ENCODE measurements at regions not wholly inside any gene's neighbourhood (a gene's known extent, or its start where the extent isn't known, plus 50 kb on each side); places are given as distances from the start of the nearest gene placed in this dataset.
"Not testable (repeated sequence)": the region's sequence is repeated elsewhere in the genome, so short reads cannot be mapped to it uniquely, and the experiment has no call there.

DNA sequence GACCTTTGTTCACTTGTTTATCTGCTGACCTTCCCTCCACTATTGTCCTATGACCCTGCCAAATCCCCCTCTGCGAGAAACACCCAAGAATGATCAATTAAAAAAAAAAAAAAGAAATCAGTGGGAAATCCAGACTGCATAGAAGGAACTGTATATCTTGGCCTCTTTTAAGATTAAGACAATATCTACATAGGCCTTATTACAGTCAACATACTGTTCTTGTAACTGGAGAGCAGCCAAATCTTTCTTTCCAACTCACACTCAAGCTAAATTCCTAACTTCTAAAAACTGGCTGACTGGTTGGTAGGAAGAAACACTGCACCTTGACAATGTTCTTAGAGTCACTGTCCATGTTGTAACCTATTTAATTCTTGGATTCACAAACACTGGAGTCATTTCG is 824.1 kb upstream of the GBE1 start:
- ATAC-seq (replicated peaks); H3K27ac Mint-ChIP-seq; H3K36me3 Mint-ChIP-seq (ENCODE audit: insufficient read depth); H3K27me3 Mint-ChIP-seq; H3K4me3 Mint-ChIP-seq; H3K4me1 Mint-ChIP-seq (ENCODE audit: low read depth in 2 of 2); DNase-seq; H3K9me3 Mint-ChIP-seq: not testable (repeated sequence)

DNA sequence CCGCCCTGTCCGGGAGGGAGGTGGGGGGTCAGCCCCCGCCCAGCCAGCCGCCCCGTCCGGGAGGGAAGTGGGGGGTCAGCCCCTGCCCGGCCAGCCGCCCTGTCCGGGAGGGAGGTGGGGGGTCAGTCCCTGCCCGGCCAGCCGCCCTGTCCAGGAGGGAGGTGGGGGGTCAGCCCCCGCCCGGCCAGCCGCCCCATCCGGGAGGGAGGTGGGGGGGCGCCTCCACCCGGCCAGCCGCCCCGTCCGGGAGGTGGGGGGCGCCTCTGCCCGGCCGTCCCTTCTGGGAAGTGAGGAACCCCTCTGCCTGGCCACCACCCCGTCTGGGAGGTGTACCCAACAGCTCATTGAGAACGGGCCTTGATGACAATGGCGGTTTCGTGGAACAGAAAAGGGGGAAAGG is 823.4 kb upstream of the GBE1 start:
- not testable (repeated sequence) for H3K9me3 Mint-ChIP-seq; H3K4me1 Mint-ChIP-seq (ENCODE audit: low read depth in 2 of 2); H3K4me3 Mint-ChIP-seq; DNase-seq; H3K36me3 Mint-ChIP-seq (ENCODE audit: insufficient read depth); H3K27ac Mint-ChIP-seq; H3K27me3 Mint-ChIP-seq; ATAC-seq (replicated peaks)

DNA sequence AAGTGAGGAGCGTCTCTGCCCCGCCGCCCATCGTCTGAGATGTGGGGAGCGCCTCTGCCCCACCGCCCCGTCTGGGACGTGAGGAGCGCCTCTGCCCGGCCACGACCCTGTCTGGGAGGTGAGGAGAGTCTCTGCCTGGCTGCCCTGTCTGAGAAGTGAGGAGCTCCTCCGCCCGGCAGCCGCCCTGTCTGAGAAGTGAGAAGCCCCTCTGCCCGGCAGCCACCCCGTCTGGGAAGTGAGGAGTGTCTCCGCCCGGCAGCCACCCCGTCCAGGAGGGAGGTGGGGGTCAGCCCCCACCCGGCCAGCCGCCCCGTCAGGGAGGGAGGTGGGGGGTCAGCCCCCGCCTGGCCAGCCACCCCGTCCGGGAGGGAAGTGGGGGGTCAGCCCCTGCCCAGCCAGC is 823.0 kb upstream of the GBE1 start:
- ATAC-seq (replicated peaks); DNase-seq; H3K27me3 Mint-ChIP-seq; H3K4me1 Mint-ChIP-seq (ENCODE audit: low read depth in 2 of 2); H3K4me3 Mint-ChIP-seq; H3K36me3 Mint-ChIP-seq (ENCODE audit: insufficient read depth); H3K27ac Mint-ChIP-seq; H3K9me3 Mint-ChIP-seq: not testable (repeated sequence)

DNA sequence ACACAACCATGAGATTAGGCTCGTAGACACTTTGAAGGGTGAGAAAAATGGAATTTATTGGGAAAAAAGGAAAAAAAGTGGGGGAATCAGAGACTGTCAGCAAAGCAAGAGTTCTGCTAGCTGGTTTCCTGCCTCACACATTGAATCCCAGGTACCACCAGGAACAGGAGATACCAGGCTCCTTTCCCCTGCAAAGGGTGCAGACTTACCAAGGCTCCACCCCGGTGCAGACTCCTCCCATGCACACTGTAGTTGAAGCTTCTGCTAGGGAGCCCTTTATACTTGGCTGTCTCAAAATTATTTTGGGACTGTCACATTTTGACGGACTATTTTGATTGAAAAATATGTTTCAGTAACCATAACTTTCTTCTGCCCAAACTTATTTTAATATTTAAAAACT is 819.9 kb upstream of the GBE1 start:
- no peaks in the 10 kb centered on the region for H3K27me3 Mint-ChIP-seq
- no peak overlapping the region for H3K4me3 Mint-ChIP-seq
- peaks cover 0 to 4% of the 10 kb centered on the region in 2 donors for H3K9me3 Mint-ChIP-seq
- DNase-seq (no peak), ATAC-seq (replicated peaks) (no peak)
- no peaks in the 10 kb centered on the region for H3K36me3 Mint-ChIP-seq (ENCODE audit: insufficient read depth)
- no peak overlapping the region for H3K27ac Mint-ChIP-seq
- H3K4me1 Mint-ChIP-seq (ENCODE audit: low read depth in 2 of 2): no peaks in the 10 kb centered on the region

DNA sequence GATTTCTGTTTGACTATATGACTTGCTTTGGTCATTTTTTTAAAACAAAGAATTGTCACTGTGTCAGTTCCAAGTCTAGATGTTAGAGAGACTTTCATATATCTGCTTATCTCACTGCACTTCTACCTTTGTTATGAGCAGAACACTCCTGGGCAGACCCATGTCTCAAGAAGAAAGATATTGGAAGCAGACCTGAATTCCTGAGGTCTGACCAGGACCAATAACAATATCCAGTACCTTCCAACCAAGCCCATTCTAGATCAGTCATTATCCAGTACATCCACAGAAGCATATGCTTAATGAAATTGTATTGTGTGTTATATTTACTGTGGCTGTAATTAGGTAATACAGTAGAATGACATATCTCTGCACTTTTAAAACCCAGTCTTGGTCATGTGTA is 811.3 kb upstream of the GBE1 start:
- H3K9me3 Mint-ChIP-seq: no peaks in the 10 kb centered on the region
- no peaks in the 10 kb centered on the region for H3K36me3 Mint-ChIP-seq (ENCODE audit: insufficient read depth)
- no peak overlapping the region for H3K4me3 Mint-ChIP-seq
- no peaks in the 10 kb centered on the region for H3K4me1 Mint-ChIP-seq (ENCODE audit: low read depth in 2 of 2)
- DNase-seq (no peak), ATAC-seq (replicated peaks) (no peak)
- no peak overlapping the region for H3K27ac Mint-ChIP-seq
- no peaks in the 10 kb centered on the region for H3K27me3 Mint-ChIP-seq

DNA sequence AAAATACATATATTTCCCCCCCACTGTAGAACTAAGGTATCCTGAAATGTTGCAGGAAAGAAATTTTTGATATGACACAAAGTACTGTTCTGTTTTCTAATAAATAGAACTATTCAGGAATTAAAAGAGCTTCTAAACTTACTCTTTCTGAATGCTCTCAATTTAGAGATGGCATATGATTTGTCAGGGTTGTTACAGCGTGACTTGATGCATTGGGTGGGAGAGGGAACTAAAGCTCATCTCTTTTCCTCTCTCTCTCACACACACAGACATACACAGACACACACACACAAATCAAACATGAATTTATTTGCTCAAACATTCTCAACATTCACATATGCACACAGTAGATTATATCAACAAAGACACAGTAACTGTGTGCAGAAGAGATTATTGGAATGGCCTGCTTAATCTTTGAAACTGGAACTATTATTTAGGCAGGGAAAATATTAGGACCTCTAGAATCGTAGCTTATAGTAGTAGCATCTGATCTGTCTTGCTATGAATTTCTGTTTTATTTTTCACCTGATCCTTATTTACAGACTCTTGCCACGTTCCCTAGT is 807.4 kb upstream of the GBE1 start:
- Mint-ChIP-seq H3K36me3 (ENCODE audit: insufficient read depth) (no peaks in the 10 kb centered on the region), H3K4me1 (ENCODE audit: low read depth in 2 of 2) (no peaks in the 10 kb centered on the region), H3K9me3 (peaks cover 0 to 2% of the 10 kb centered on the region in 2 donors), H3K27me3 (no peaks in the 10 kb centered on the region), H3K27ac (no peak overlapping the region), H3K4me3 (no peak overlapping the region)
- DNase-seq: no peak
- no peak for ATAC-seq (replicated peaks)

DNA sequence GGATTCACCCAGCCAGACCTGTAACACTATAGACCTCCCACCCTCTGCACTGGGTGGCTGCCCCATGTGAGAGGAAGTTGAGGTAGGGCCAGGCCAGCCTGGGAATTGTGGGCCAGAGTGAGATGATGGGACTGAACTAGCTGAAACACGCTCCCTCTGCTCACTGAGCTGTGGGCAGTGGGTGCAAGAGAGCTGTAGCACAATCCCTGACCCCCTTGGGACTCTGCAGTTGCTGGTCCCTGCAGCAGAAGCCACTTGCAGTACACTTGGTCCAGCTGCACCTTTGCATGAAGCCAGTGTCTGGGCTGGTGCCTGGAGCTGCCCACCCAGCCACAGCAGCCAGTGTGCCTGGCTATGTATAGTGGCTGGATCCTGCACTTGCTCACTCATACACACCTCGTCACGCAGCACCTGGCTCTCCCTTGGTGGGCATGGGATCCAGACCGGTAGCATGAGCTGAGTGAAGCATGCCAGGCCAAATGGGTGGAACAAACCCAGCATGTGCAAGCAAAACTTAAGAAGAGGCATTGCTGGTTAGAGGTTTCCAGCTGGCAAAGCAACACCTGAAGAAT is 805.7 kb upstream of the GBE1 start:
- no peak overlapping the region for H3K27ac Mint-ChIP-seq
- DNase-seq (no peak), ATAC-seq (replicated peaks) (no peak)
- no peaks in the 10 kb centered on the region for H3K27me3 Mint-ChIP-seq
- H3K9me3 Mint-ChIP-seq: peaks cover 0 to 2% of the 10 kb centered on the region in 2 donors
- no peak overlapping the region for H3K4me3 Mint-ChIP-seq
- H3K4me1 Mint-ChIP-seq (ENCODE audit: low read depth in 2 of 2): no peaks in the 10 kb centered on the region
- H3K36me3 Mint-ChIP-seq (ENCODE audit: insufficient read depth): no peaks in the 10 kb centered on the region

DNA sequence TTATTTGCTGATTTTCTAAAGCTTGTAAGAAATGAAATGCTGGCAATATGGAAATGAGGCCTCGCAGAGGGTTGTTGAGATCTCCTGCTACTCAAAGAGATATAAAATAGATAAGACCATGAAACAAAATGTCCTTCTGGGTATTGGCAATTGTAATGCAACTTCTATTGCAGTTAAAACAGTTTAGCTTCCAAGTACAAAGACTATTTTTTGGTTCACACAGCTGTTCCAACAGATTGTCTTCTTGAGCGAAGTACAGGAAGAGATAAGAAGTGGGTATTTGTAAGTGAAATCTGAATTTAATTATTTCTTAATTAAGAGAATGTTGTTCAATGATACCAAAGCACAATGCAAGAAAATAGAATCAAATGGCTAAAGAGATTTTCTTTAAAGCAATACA is 801.5 kb upstream of the GBE1 start:
- Mint-ChIP-seq H3K27ac (no peak overlapping the region), H3K4me1 (ENCODE audit: low read depth in 2 of 2) (no peaks in the 10 kb centered on the region), H3K4me3 (no peak overlapping the region), H3K27me3 (no peaks in the 10 kb centered on the region), H3K9me3 (peaks cover 0 to 5% of the 10 kb centered on the region in 2 donors), H3K36me3 (ENCODE audit: insufficient read depth) (no peaks in the 10 kb centered on the region)
- DNase-seq: no peak
- no peak for ATAC-seq (replicated peaks)

DNA sequence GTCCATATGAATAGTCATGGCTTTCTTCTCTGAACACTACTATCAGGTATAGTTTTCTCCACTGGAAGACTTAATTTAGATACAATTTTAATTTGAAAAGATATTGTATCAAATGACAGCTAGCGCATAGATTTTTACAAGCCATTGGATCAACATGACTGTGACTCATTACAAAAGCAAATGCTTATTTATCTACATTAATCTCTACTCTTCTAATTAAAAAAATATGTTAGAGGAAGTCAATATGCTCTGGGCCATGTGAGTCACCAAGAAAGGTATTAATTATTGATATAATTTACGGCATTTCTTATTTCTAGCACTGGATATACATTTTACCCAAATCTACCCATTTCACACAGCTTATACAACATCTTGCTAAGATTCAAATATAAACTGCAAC is 800.3 kb upstream of the GBE1 start:
- H3K36me3 Mint-ChIP-seq (ENCODE audit: insufficient read depth): no peaks in the 10 kb centered on the region
- DNase-seq (no peak), ATAC-seq (replicated peaks) (no peak)
- no peaks in the 10 kb centered on the region for H3K4me1 Mint-ChIP-seq (ENCODE audit: low read depth in 2 of 2)
- H3K27ac Mint-ChIP-seq: no peak overlapping the region
- peaks cover 0 to 5% of the 10 kb centered on the region in 2 donors for H3K9me3 Mint-ChIP-seq
- no peak overlapping the region for H3K4me3 Mint-ChIP-seq
- H3K27me3 Mint-ChIP-seq: no peaks in the 10 kb centered on the region

DNA sequence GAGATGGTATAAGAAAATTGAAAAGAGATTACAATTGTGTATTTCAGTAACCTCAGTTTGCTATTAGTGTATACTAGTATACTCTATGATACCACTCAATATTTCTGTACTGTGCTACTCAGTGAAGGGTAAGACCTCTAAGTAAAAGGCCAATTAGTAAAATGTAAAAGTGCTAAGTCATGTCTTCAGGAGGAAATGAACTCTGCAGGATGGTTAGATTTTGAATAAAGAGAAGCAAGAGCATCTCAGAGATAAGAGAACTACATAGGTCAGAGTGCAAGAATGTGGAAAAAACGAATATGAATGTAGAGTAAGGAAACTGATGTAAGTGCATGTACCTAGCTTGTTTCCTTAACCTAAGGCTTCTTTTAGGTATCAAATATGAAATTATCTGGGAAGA is 796.6 kb upstream of the GBE1 start:
- no peaks in the 10 kb centered on the region for H3K4me1 Mint-ChIP-seq (ENCODE audit: low read depth in 2 of 2)
- no peak overlapping the region for H3K4me3 Mint-ChIP-seq
- H3K9me3 Mint-ChIP-seq: peaks cover 0 to 5% of the 10 kb centered on the region in 2 donors
- DNase-seq (no peak), ATAC-seq (replicated peaks) (no peak)
- H3K27me3 Mint-ChIP-seq: no peaks in the 10 kb centered on the region
- H3K36me3 Mint-ChIP-seq (ENCODE audit: insufficient read depth): no peaks in the 10 kb centered on the region
- no peak overlapping the region for H3K27ac Mint-ChIP-seq

DNA sequence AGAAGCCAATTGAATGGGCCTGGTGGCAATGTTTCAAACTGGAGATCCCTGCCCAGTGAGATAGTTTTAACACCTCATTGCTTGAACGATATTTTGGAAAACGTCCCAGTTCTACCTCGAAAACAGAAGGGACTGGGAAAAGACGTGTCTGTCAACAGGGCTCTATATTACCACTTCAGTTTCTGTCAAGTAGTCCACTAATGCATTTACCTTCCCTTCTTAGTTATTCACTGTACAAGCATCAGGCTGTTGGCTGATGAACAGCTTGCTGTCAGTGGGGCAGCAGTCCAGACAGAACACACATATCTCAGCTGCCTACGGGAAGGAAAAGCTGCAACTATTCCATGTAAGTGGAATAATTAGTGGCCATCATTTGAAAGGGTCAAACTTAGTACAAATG is 794.7 kb upstream of the GBE1 start:
- ATAC-seq (replicated peaks) (no peak), DNase-seq (no peak)
- Mint-ChIP-seq H3K4me1 (ENCODE audit: low read depth in 2 of 2) (no peaks in the 10 kb centered on the region), H3K27ac (no peak overlapping the region), H3K27me3 (no peaks in the 10 kb centered on the region), H3K9me3 (peaks cover 5 to 9% of the 10 kb centered on the region in 2 donors), H3K4me3 (no peak overlapping the region), H3K36me3 (ENCODE audit: insufficient read depth) (no peaks in the 10 kb centered on the region)

DNA sequence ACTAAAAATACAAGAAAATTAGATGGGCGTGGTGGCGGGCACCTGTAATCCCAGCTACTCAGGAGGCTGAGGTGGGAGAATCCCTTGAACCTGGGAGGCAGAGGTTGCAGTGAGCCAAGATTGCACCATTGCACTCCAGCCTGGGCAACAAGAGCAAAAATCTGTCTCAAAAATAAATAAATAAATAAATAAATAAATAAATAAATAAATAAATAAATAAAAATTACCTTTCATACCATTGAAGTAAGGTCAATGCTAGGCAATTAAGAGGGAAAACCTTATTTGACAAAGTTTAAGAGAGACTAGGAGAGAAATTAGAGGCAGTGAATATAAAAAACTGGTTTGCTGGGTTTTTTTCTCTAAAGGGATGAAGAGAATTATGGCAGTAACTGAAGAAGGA is 781.1 kb upstream of the GBE1 start:
- H3K4me1 Mint-ChIP-seq (ENCODE audit: low read depth in 2 of 2); H3K27me3 Mint-ChIP-seq; ATAC-seq (replicated peaks); H3K36me3 Mint-ChIP-seq (ENCODE audit: insufficient read depth); H3K27ac Mint-ChIP-seq; DNase-seq; H3K4me3 Mint-ChIP-seq: not testable (repeated sequence)
- H3K9me3 Mint-ChIP-seq: peaks cover 11 to 16% of the 10 kb centered on the region in 2 donors

DNA sequence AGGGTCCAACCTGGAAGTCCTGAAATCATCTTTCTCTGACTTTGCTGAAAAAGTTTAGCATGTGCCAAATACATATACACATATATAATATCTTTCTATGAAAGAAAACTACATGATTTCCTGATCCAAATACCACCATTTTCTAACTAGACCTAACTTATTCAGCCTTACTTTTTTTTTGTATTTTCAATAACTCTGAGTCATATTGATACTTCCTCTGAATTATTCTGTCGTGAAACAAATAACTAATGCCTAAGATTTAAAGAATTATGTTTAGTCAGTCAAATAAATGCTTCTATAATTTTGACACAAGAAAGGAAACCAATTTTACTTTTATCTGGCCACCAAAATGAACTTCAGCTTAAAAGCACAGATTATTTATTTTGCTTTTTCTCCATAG is 760.2 kb upstream of the GBE1 start:
- DNase-seq: no peak
- no peaks in the 10 kb centered on the region for H3K4me1 Mint-ChIP-seq (ENCODE audit: low read depth in 2 of 2)
- H3K27ac Mint-ChIP-seq: no peak overlapping the region

DNA sequence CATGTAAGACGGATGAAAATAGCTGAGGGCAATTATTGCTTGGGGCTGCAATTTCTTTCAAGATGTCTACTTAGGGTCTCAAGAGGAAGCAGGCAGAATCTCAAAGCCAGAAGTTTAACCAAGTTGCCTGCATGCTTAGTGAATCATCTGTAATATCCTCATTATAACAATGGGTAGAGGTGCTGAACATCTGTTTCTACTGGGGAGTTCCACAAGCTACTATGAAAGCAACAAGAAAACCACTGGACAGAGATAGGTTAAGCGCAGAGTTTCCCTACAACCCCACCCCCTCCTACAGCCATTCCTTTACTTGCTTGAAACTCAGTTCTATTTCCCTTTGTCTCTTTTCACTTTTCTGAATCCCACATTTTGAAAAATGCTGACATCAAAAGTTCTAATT is 759.4 kb upstream of the GBE1 start:
- Mint-ChIP-seq H3K36me3 (ENCODE audit: insufficient read depth) (no peaks in the 10 kb centered on the region), H3K4me3 (no peak overlapping the region), H3K9me3 (peaks cover 0 to 20% of the 10 kb centered on the region in 2 donors), H3K27me3 (no peaks in the 10 kb centered on the region), H3K27ac (no peak overlapping the region), H3K4me1 (ENCODE audit: low read depth in 2 of 2) (no peaks in the 10 kb centered on the region)
- DNase-seq (no peak), ATAC-seq (replicated peaks) (no peak)

More for the DNA sequence above, 760.2 kb upstream of the GBE1 start:
- no peak for ATAC-seq (replicated peaks)
- H3K9me3 Mint-ChIP-seq: peaks cover 0 to 20% of the 10 kb centered on the region in 2 donors
- H3K36me3 Mint-ChIP-seq (ENCODE audit: insufficient read depth): no peaks in the 10 kb centered on the region
- no peak overlapping the region for H3K4me3 Mint-ChIP-seq
- H3K27me3 Mint-ChIP-seq: no peaks in the 10 kb centered on the region

All from effector memory CD8-positive, alpha-beta T cell (primary cell).